HCT116 (cell line): ENCODE measurements at regions not wholly inside any gene's neighbourhood (a gene's known extent, or its start where the extent isn't known, plus 50 kb on each side); places are given as distances from the start of the nearest gene placed in this dataset.

Experiments
- ATAC-seq: fragments of 200-7000 bp; cut with Tn5 transposase; 2 replicates; pipeline ENCODE4 v1.9.1; 2020; ENCODE audit warnings: mild to moderate bottlenecking, moderate library complexity
- BruUV-seq: library from RNA; stranded (reverse); fragments of 400-500 nt; replicated peaks from 2 replicates; lab custom pipeline; 2021; lab: Mats Ljungman, UMichigan
- CTCF ChIA-PET: fragments of 300-600 bp; sonication (Branson Sonifier 250); formaldehyde crosslinking; loops from one replicate; lab custom pipeline; 2021; ENCODE audit warnings: antibody characterized with exemption; lab: Charles Lee
- POLR2A ChIA-PET: fragments of 300-600, 350-600 bp; sonication (Branson Sonifier 250); formaldehyde crosslinking; loops from one replicate; lab custom pipeline; 2021; ENCODE audit warnings: antibody characterized with exemption; lab: Charles Lee
- RAD21 ChIA-PET, 2 experiments: fragments of 300-600 bp; sonication (Branson Sonifier 250); formaldehyde crosslinking; loops; one replicate each; lab custom pipeline; 2023; ENCODE audit warnings: low total read pairs in 2 of 2; ENCODE audit not compliant: uncharacterized antibody in 2 of 2, unreplicated experiment in 2 of 2, low non-redundant PET in 1 of 2; lab: Charles Lee
- DNase-seq: peaks from one replicate; pipeline ENCODE4 v3.0.0-alpha.2; 2010; ENCODE audit warnings: low read depth, low spot score
- H2AFZ ChIP-seq: fragments of 200-600 bp; shearing (Covaris generic), sonication (generic); 2 replicates; pipeline ENCODE4 v1.6.1; 2017; ENCODE audit warnings: low read depth, mixed run types, mixed read lengths, antibody characterized with exemption, low read length; ENCODE audit not compliant: poor library complexity, severe bottlenecking
- H3K27ac ChIP-seq: 2 replicates; pipeline ENCODE4 v1.5.1; 2012; ENCODE audit warnings: low read depth, low read length
- H3K27me3 ChIP-seq: fragments of 200-600 bp; sonication (generic); 2 replicates; pipeline ENCODE4 v1.6.1; 2016; ENCODE audit warnings: mixed run types, low read length, mixed read lengths; ENCODE audit not compliant: insufficient read depth
- H3K36me3 ChIP-seq, 2 experiments: fragments of 200-500 bp in 1 of 2; fragments of 200-600 bp in 1 of 2; sonication (Bioruptor generic) in 1 of 2; sonication (generic) in 1 of 2; 2 replicates each; pipeline versions ENCODE4 v1.5.1 to v1.6.1; 2014 to 2016; ENCODE audit warnings: low read length in 2 of 2, inconsistent platforms in 1 of 2, mixed read lengths in 1 of 2, mixed run types in 1 of 2; ENCODE audit not compliant: insufficient read depth in 2 of 2, control insufficient read depth in 1 of 2
- H3K4me1 ChIP-seq, 2 experiments: fragments of 200-600 bp in 1 of 2; sonication (generic) in 1 of 2; 2 replicates each; pipeline versions ENCODE4 v1.5.1 to v1.6.1; 2012 to 2017; ENCODE audit warnings: low read length in 2 of 2, inconsistent platforms in 1 of 2, mild to moderate bottlenecking in 1 of 2, mixed read lengths in 1 of 2, mixed run types in 1 of 2, moderate library complexity in 1 of 2; ENCODE audit not compliant: insufficient read depth in 2 of 2, control insufficient read depth in 1 of 2
- H3K4me2 ChIP-seq: fragments of 200-600 bp; sonication (generic); 2 replicates; pipeline ENCODE4 v1.6.1; 2017; ENCODE audit warnings: mixed run types, low read length, mixed read lengths
- H3K4me3 ChIP-seq, 2 experiments: fragments of 200-600 bp in 1 of 2; sonication (generic) in 1 of 2; replicated peaks in 1 of 2; 2 replicates each; pipeline ENCODE4 v1.5.1; 2011 to 2016; ENCODE audit warnings: low read length in 2 of 2, control low read depth in 1 of 2, low read depth in 1 of 2, mild to moderate bottlenecking in 1 of 2, mixed read lengths in 1 of 2, mixed run types in 1 of 2
- H3K79me2 ChIP-seq: fragments of 200-600 bp; sonication (generic); 2 replicates; pipeline ENCODE4 v1.6.1; 2017; ENCODE audit warnings: mild to moderate bottlenecking, mixed run types, low read length, moderate library complexity, mixed read lengths; ENCODE audit not compliant: insufficient read depth
- H3K9ac ChIP-seq: fragments of 200-600 bp; sonication (generic); 2 replicates; pipeline ENCODE4 v1.6.1; 2016; ENCODE audit warnings: low read length, mixed read lengths
- H3K9me2 ChIP-seq: fragments of 200-600 bp; sonication (generic), shearing (Covaris generic); 2 replicates; pipeline ENCODE4 v1.6.1; 2017; ENCODE audit warnings: mixed run types, mild to moderate bottlenecking, moderate library complexity; ENCODE audit not compliant: insufficient read depth
- H3K9me3 ChIP-seq, 2 experiments: fragments of 200-500 bp in 1 of 2; fragments of 200-600 bp in 1 of 2; sonication (Bioruptor generic) in 1 of 2; sonication (generic) in 1 of 2; 2 replicates each; pipeline ENCODE4 v1.6.1; 2014 to 2017; ENCODE audit warnings: low read length in 2 of 2, mixed read lengths in 2 of 2, inconsistent platforms in 1 of 2, low read depth in 1 of 2, mild to moderate bottlenecking in 1 of 2, mixed run types in 1 of 2, moderate library complexity in 1 of 2; ENCODE audit not compliant: control insufficient read depth in 1 of 2, insufficient read depth in 1 of 2
- H4K20me1 ChIP-seq: fragments of 200-600 bp; sonication (generic), shearing (Covaris generic); 2 replicates; pipeline ENCODE4 v1.6.1; 2017; ENCODE audit warnings: mixed run types, mild to moderate bottlenecking, moderate library complexity; ENCODE audit not compliant: insufficient read depth
- CEBPB ChIP-seq: IDR thresholded peaks from 2 replicates; pipeline ENCODE4 v1.6.1; 2012; ENCODE audit warnings: low read depth
- EGR1 ChIP-seq: IDR thresholded peaks from 2 replicates; pipeline ENCODE4 v1.6.1; 2012; ENCODE audit warnings: low read depth
- ELF1 ChIP-seq: IDR thresholded peaks from 2 replicates; pipeline ENCODE4 v1.6.1; 2012; ENCODE audit warnings: low read depth, borderline replicate concordance
- EZH2phosphoT487 ChIP-seq: fragments of 200-600 bp; IDR thresholded peaks from 2 replicates; pipeline ENCODE4 v1.6.1; 2018; ENCODE audit warnings: antibody characterized with exemption, borderline replicate concordance
- FOSL1 ChIP-seq: IDR thresholded peaks from 2 replicates; pipeline ENCODE4 v1.6.1; 2012; ENCODE audit warnings: low read depth
- POLR2A ChIP-seq: IDR thresholded peaks from 2 replicates; pipeline ENCODE4 v1.7.0; 2011; ENCODE audit warnings: borderline replicate concordance; ENCODE audit not compliant: insufficient read depth, insufficient read length; ENCODE audit errors: extremely low read depth
- POLR2AphosphoS5 ChIP-seq: IDR thresholded peaks from 2 replicates; pipeline ENCODE4 v1.6.1; 2011; ENCODE audit warnings: mild to moderate bottlenecking, low read depth, low read length, moderate library complexity
- RAD21 ChIP-seq: IDR thresholded peaks from 2 replicates; pipeline ENCODE4 v1.6.1; 2012; ENCODE audit warnings: low read depth, mild to moderate bottlenecking
- SIN3A ChIP-seq: IDR thresholded peaks from 2 replicates; pipeline ENCODE4 v1.6.1; 2012; ENCODE audit warnings: low read depth
- SP1 ChIP-seq: IDR thresholded peaks from 2 replicates; pipeline ENCODE4 v1.6.1; 2012; ENCODE audit warnings: low read depth
- SRF ChIP-seq: IDR thresholded peaks from 2 replicates; pipeline ENCODE4 v1.6.1; 2012; ENCODE audit warnings: low read depth
- TCF7L2 ChIP-seq: IDR thresholded peaks from 2 replicates; pipeline ENCODE4 v1.7.0; 2011; ENCODE audit warnings: borderline replicate concordance, inconsistent platforms; ENCODE audit not compliant: insufficient read depth, insufficient read length; ENCODE audit errors: extremely low read depth
- ZBTB33 ChIP-seq: IDR thresholded peaks from 2 replicates; pipeline ENCODE4 v1.6.1; 2011; ENCODE audit warnings: mild to moderate bottlenecking, low read length, moderate library complexity; ENCODE audit not compliant: insufficient replicate concordance; ENCODE audit errors: extremely low read depth
- ZNF274 ChIP-seq: fragments of 200-500 bp; sonication (Bioruptor generic); IDR thresholded peaks from 2 replicates; pipeline ENCODE4 v1.6.1; 2014; ENCODE audit warnings: mild to moderate bottlenecking, low read depth, low read length, inconsistent platforms
- intact Hi-C: fragments of 100-400 bp; cut with micrococcal nuclease; formaldehyde crosslinking; loops from 2 replicates; pipeline ENCODE4 v1.10.0; 2022
- TF ChIP-seq, protein P1 (sequence below): IDR thresholded peaks from 2 replicates; pipeline ENCODE4 v1.6.1; 2012
- TF ChIP-seq, protein P2 (sequence below), 3 experiments: fragments of 200-600 bp in 1 of 3; sonication (generic) in 1 of 3; IDR thresholded peaks in 2 of 3; conservative IDR thresholded peaks in 1 of 3; 2 replicates each; pipeline ENCODE4 v1.5.1; 2012 to 2017; ENCODE audit warnings: low read depth in 2 of 3, low read length in 2 of 3, antibody characterized with exemption in 1 of 3, borderline replicate concordance in 1 of 3, control low read depth in 1 of 3, mild to moderate bottlenecking in 1 of 3, mixed read lengths in 1 of 3, mixed run types in 1 of 3, moderate library complexity in 1 of 3; ENCODE audit not compliant: insufficient read depth in 1 of 3

GRCh38 chr14:61152851-61153364, 128.2 kb downstream of the TMEM30B start:
- H3K27ac ChIP-seq, result no peak overlapping the region
- peak overlapping the region; percentile 15 for H3K4me2 ChIP-seq
- ATAC-seq, result no peak
- RAD21 ChIA-PET, result no interaction called here
- no peak overlapping the region for H3K9ac ChIP-seq
- POLR2A ChIA-PET, result no interaction called here
- no peak for DNase-seq
- intact Hi-C loops, result no loop called here
- peaks cover 13 to 32% of the 10 kb centered on the region in 2 experiments for H3K4me1 ChIP-seq
- no peak overlapping the region for H3K4me3 ChIP-seq
- peak overlapping the region; percentile 46 for H2AFZ ChIP-seq
- no peaks in the 10 kb centered on the region for H3K79me2 ChIP-seq
- H3K36me3 ChIP-seq, result no peaks in the 10 kb centered on the region
- H3K27me3 ChIP-seq, result no peaks in the 10 kb centered on the region
- CTCF ChIA-PET, result interaction anchor here (0.7 kb wide), 1 partner anchor 45 kb away, joined by 3 read pairs; no protein-coding TSS in a partner anchor
- H3K9me3 ChIP-seq, result no peaks in the 10 kb centered on the region
- TF ChIP-seq CEBPB, result no peak
- TF ChIP-seq FOSL1, result no peak
- peak; percentile 58 for TF ChIP-seq EGR1
- TF ChIP-seq, protein P1, sequence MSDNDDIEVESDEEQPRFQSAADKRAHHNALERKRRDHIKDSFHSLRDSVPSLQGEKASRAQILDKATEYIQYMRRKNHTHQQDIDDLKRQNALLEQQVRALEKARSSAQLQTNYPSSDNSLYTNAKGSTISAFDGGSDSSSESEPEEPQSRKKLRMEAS, result no peak
- TF ChIP-seq EZH2phosphoT487, result no peak
- TF ChIP-seq POLR2A, result no peak
- TF ChIP-seq RAD21, result no peak
- H3K9me2 ChIP-seq, result no peaks in the 10 kb centered on the region
- no peaks in the 10 kb centered on the region for H4K20me1 ChIP-seq
- BruUV-seq, result no TSS peak

DNA sequence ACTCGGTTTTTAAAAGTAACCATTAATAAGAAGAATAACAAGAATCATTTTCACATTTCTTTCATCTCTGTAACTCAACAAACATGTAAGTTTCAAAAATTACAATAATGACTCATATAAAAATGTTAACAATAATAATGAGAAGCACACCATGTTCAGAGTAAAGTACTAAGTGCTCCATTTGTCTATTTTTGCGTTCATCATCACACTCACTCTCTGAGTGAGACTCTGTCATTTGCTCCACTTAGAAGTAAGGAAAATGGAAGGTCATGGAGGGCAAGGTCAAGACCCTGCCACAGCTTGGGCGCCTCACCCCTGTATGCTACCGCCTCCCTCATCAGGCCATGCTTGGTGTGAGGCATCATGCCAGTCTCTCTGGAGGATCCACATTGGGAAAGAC, 129.9 kb downstream of the TMEM30B start:
- Histone ChIP-seq H3K4me1 (peaks cover 22 to 44% of the 10 kb centered on the region in 2 experiments), H3K36me3 (no peaks in the 10 kb centered on the region)
- no peak for TF ChIP-seq SIN3A
- no peak for TF ChIP-seq POLR2A
- no peak for TF ChIP-seq ELF1
- TF ChIP-seq POLR2AphosphoS5, result no peak
- TF ChIP-seq, protein P2, sequence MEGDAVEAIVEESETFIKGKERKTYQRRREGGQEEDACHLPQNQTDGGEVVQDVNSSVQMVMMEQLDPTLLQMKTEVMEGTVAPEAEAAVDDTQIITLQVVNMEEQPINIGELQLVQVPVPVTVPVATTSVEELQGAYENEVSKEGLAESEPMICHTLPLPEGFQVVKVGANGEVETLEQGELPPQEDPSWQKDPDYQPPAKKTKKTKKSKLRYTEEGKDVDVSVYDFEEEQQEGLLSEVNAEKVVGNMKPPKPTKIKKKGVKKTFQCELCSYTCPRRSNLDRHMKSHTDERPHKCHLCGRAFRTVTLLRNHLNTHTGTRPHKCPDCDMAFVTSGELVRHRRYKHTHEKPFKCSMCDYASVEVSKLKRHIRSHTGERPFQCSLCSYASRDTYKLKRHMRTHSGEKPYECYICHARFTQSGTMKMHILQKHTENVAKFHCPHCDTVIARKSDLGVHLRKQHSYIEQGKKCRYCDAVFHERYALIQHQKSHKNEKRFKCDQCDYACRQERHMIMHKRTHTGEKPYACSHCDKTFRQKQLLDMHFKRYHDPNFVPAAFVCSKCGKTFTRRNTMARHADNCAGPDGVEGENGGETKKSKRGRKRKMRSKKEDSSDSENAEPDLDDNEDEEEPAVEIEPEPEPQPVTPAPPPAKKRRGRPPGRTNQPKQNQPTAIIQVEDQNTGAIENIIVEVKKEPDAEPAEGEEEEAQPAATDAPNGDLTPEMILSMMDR (IDR thresholded peaks at IDR 0.05 in 2 of 3, conservative IDR thresholded peaks at IDR 0.05 in 1 of 3; ENCODE audit: borderline replicate concordance in 1 of 3, insufficient read depth in 1 of 3, low read depth in 2 of 3, low read length in 2 of 3), result no peak
- TF ChIP-seq EGR1, result no peak
- no peak for TF ChIP-seq ZNF274
- TF ChIP-seq, protein P1, result no peak
- TF ChIP-seq EZH2phosphoT487, result no peak
- TF ChIP-seq FOSL1, result no peak
- TF ChIP-seq SRF, result no peak
- no peak for TF ChIP-seq RAD21
- TF ChIP-seq ZBTB33, result no peak
- no peak for TF ChIP-seq SP1
- TF ChIP-seq TCF7L2, result no peak
- no peak for TF ChIP-seq CEBPB

More for the DNA sequence above, 129.9 kb downstream of the TMEM30B start:
- H3K9me2 ChIP-seq, result no peaks in the 10 kb centered on the region
- DNase-seq (no peak), ATAC-seq (no peak)
- H2AFZ ChIP-seq, result no peak overlapping the region
- no TSS peak for BruUV-seq
- intact Hi-C loops, result no loop called here
- RAD21 ChIA-PET, result no interaction called here
- no peaks in the 10 kb centered on the region for H4K20me1 ChIP-seq
- no peak overlapping the region for H3K4me2 ChIP-seq
- no peaks in the 10 kb centered on the region for H3K9me3 ChIP-seq
- H3K79me2 ChIP-seq, result no peaks in the 10 kb centered on the region
- no peak overlapping the region for H3K27ac ChIP-seq
- no peak overlapping the region for H3K9ac ChIP-seq
- no peak overlapping the region for H3K4me3 ChIP-seq
- POLR2A ChIA-PET, result no interaction called here
- H3K27me3 ChIP-seq, result no peaks in the 10 kb centered on the region
- CTCF ChIA-PET, result no interaction called here
